ENCODE measurements at regions not wholly inside any gene's neighbourhood (a gene's known extent, or its start where the extent isn't known, plus 50 kb on each side); places are given as distances from the start of the nearest gene placed in this dataset.

DNA sequence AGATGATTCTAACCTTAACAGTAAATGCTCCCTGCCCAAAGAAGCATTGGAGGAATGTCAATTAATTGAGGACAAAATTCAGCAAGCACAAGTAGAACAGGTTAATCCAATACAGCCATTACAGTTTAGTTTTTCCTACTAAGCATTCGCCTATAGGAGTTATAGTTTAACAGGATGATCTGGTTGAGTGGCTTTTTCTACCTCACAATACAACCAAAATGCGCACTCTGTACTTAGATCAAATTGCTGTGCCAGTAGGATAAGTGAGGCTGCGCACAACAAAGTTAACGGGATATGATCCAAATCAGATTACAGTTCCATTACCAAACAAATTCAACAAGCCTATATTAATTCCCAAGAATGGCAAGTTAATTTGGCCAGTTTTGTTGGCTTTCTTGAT is 117.1 kb upstream of the TRIM24 start:
- TF ChIP-seq EP300 (conservative IDR thresholded peaks at IDR 0.05; ENCODE audit: poor library complexity, severe bottlenecking), result no peak
- no peak for TF ChIP-seq MXI1 (conservative IDR thresholded peaks at IDR 0.05; ENCODE audit: poor library complexity, severe bottlenecking)

Data from neural cell (in vitro differentiated cells).